HCT116 (cell line): ENCODE measurements at regions not wholly inside any gene's neighbourhood (a gene's known extent, or its start where the extent isn't known, plus 50 kb on each side); places are given as distances from the start of the nearest gene placed in this dataset.

Experiments
- ATAC-seq: fragments of 200-7000 bp; cut with Tn5 transposase; 2 replicates; pipeline ENCODE4 v1.9.1; 2020; ENCODE audit warnings: mild to moderate bottlenecking, moderate library complexity
- BruUV-seq: library from RNA; stranded (reverse); fragments of 400-500 nt; replicated peaks from 2 replicates; lab custom pipeline; 2021; lab: Mats Ljungman, UMichigan
- CTCF ChIA-PET: fragments of 300-600 bp; sonication (Branson Sonifier 250); formaldehyde crosslinking; loops from one replicate; lab custom pipeline; 2021; ENCODE audit warnings: antibody characterized with exemption; lab: Charles Lee
- POLR2A ChIA-PET: fragments of 300-600, 350-600 bp; sonication (Branson Sonifier 250); formaldehyde crosslinking; loops from one replicate; lab custom pipeline; 2021; ENCODE audit warnings: antibody characterized with exemption; lab: Charles Lee
- RAD21 ChIA-PET, 2 experiments: fragments of 300-600 bp; sonication (Branson Sonifier 250); formaldehyde crosslinking; loops; one replicate each; lab custom pipeline; 2023; ENCODE audit warnings: low total read pairs in 2 of 2; ENCODE audit not compliant: uncharacterized antibody in 2 of 2, unreplicated experiment in 2 of 2, low non-redundant PET in 1 of 2; lab: Charles Lee
- DNase-seq: peaks from one replicate; pipeline ENCODE4 v3.0.0-alpha.2; 2010; ENCODE audit warnings: low read depth, low spot score
- H2AFZ ChIP-seq: fragments of 200-600 bp; shearing (Covaris generic), sonication (generic); 2 replicates; pipeline ENCODE4 v1.6.1; 2017; ENCODE audit warnings: low read depth, mixed run types, mixed read lengths, antibody characterized with exemption, low read length; ENCODE audit not compliant: poor library complexity, severe bottlenecking
- H3K27ac ChIP-seq: 2 replicates; pipeline ENCODE4 v1.5.1; 2012; ENCODE audit warnings: low read depth, low read length
- H3K27me3 ChIP-seq: fragments of 200-600 bp; sonication (generic); 2 replicates; pipeline ENCODE4 v1.6.1; 2016; ENCODE audit warnings: mixed run types, low read length, mixed read lengths; ENCODE audit not compliant: insufficient read depth
- H3K36me3 ChIP-seq, 2 experiments: fragments of 200-500 bp in 1 of 2; fragments of 200-600 bp in 1 of 2; sonication (Bioruptor generic) in 1 of 2; sonication (generic) in 1 of 2; 2 replicates each; pipeline versions ENCODE4 v1.5.1 to v1.6.1; 2014 to 2016; ENCODE audit warnings: low read length in 2 of 2, inconsistent platforms in 1 of 2, mixed read lengths in 1 of 2, mixed run types in 1 of 2; ENCODE audit not compliant: insufficient read depth in 2 of 2, control insufficient read depth in 1 of 2
- H3K4me1 ChIP-seq, 2 experiments: fragments of 200-600 bp in 1 of 2; sonication (generic) in 1 of 2; 2 replicates each; pipeline versions ENCODE4 v1.5.1 to v1.6.1; 2012 to 2017; ENCODE audit warnings: low read length in 2 of 2, inconsistent platforms in 1 of 2, mild to moderate bottlenecking in 1 of 2, mixed read lengths in 1 of 2, mixed run types in 1 of 2, moderate library complexity in 1 of 2; ENCODE audit not compliant: insufficient read depth in 2 of 2, control insufficient read depth in 1 of 2
- H3K4me2 ChIP-seq: fragments of 200-600 bp; sonication (generic); 2 replicates; pipeline ENCODE4 v1.6.1; 2017; ENCODE audit warnings: mixed run types, low read length, mixed read lengths
- H3K4me3 ChIP-seq, 2 experiments: fragments of 200-600 bp in 1 of 2; sonication (generic) in 1 of 2; replicated peaks in 1 of 2; 2 replicates each; pipeline ENCODE4 v1.5.1; 2011 to 2016; ENCODE audit warnings: low read length in 2 of 2, control low read depth in 1 of 2, low read depth in 1 of 2, mild to moderate bottlenecking in 1 of 2, mixed read lengths in 1 of 2, mixed run types in 1 of 2
- H3K79me2 ChIP-seq: fragments of 200-600 bp; sonication (generic); 2 replicates; pipeline ENCODE4 v1.6.1; 2017; ENCODE audit warnings: mild to moderate bottlenecking, mixed run types, low read length, moderate library complexity, mixed read lengths; ENCODE audit not compliant: insufficient read depth
- H3K9ac ChIP-seq: fragments of 200-600 bp; sonication (generic); 2 replicates; pipeline ENCODE4 v1.6.1; 2016; ENCODE audit warnings: low read length, mixed read lengths
- H3K9me2 ChIP-seq: fragments of 200-600 bp; sonication (generic), shearing (Covaris generic); 2 replicates; pipeline ENCODE4 v1.6.1; 2017; ENCODE audit warnings: mixed run types, mild to moderate bottlenecking, moderate library complexity; ENCODE audit not compliant: insufficient read depth
- H3K9me3 ChIP-seq, 2 experiments: fragments of 200-500 bp in 1 of 2; fragments of 200-600 bp in 1 of 2; sonication (Bioruptor generic) in 1 of 2; sonication (generic) in 1 of 2; 2 replicates each; pipeline ENCODE4 v1.6.1; 2014 to 2017; ENCODE audit warnings: low read length in 2 of 2, mixed read lengths in 2 of 2, inconsistent platforms in 1 of 2, low read depth in 1 of 2, mild to moderate bottlenecking in 1 of 2, mixed run types in 1 of 2, moderate library complexity in 1 of 2; ENCODE audit not compliant: control insufficient read depth in 1 of 2, insufficient read depth in 1 of 2
- H4K20me1 ChIP-seq: fragments of 200-600 bp; sonication (generic), shearing (Covaris generic); 2 replicates; pipeline ENCODE4 v1.6.1; 2017; ENCODE audit warnings: mixed run types, mild to moderate bottlenecking, moderate library complexity; ENCODE audit not compliant: insufficient read depth
- ATF3 ChIP-seq: IDR thresholded peaks from 2 replicates; pipeline ENCODE4 v1.6.1; 2012
- CEBPB ChIP-seq: IDR thresholded peaks from 2 replicates; pipeline ENCODE4 v1.6.1; 2012; ENCODE audit warnings: low read depth
- CTCF ChIP-seq, 3 experiments: fragments of 200-600 bp in 1 of 3; sonication (generic) in 1 of 3; IDR thresholded peaks in 2 of 3; conservative IDR thresholded peaks in 1 of 3; 2 replicates each; pipeline ENCODE4 v1.5.1; 2012 to 2017; ENCODE audit warnings: low read depth in 2 of 3, low read length in 2 of 3, antibody characterized with exemption in 1 of 3, borderline replicate concordance in 1 of 3, control low read depth in 1 of 3, mild to moderate bottlenecking in 1 of 3, mixed read lengths in 1 of 3, mixed run types in 1 of 3, moderate library complexity in 1 of 3; ENCODE audit not compliant: insufficient read depth in 1 of 3
- EGR1 ChIP-seq: IDR thresholded peaks from 2 replicates; pipeline ENCODE4 v1.6.1; 2012; ENCODE audit warnings: low read depth
- ELF1 ChIP-seq: IDR thresholded peaks from 2 replicates; pipeline ENCODE4 v1.6.1; 2012; ENCODE audit warnings: low read depth, borderline replicate concordance
- FOSL1 ChIP-seq: IDR thresholded peaks from 2 replicates; pipeline ENCODE4 v1.6.1; 2012; ENCODE audit warnings: low read depth
- JUND ChIP-seq: IDR thresholded peaks from 2 replicates; pipeline ENCODE4 v1.6.1; 2012
- MAX ChIP-seq: IDR thresholded peaks from 2 replicates; pipeline ENCODE4 v1.6.1; 2012
- RAD21 ChIP-seq: IDR thresholded peaks from 2 replicates; pipeline ENCODE4 v1.6.1; 2012; ENCODE audit warnings: low read depth, mild to moderate bottlenecking
- SIN3A ChIP-seq: IDR thresholded peaks from 2 replicates; pipeline ENCODE4 v1.6.1; 2012; ENCODE audit warnings: low read depth
- SP1 ChIP-seq: IDR thresholded peaks from 2 replicates; pipeline ENCODE4 v1.6.1; 2012; ENCODE audit warnings: low read depth
- ZBTB33 ChIP-seq: IDR thresholded peaks from 2 replicates; pipeline ENCODE4 v1.6.1; 2011; ENCODE audit warnings: mild to moderate bottlenecking, low read length, moderate library complexity; ENCODE audit not compliant: insufficient replicate concordance; ENCODE audit errors: extremely low read depth
- ZFX ChIP-seq: fragments of 450-650 bp; IDR thresholded peaks from 2 replicates; pipeline ENCODE4 v1.6.1; 2017
- intact Hi-C: fragments of 100-400 bp; cut with micrococcal nuclease; formaldehyde crosslinking; loops from 2 replicates; pipeline ENCODE4 v1.10.0; 2022

- no peak for TF ChIP-seq MAX
Measured at GRCh38 chr1:199466961-199467360, 560.5 kb upstream of the NR5A2 start (continued).

- no TSS peak for BruUV-seq
- H3K36me3 ChIP-seq: no peaks in the 10 kb centered on the region
- H3K4me1 ChIP-seq: no peaks in the 10 kb centered on the region
- H3K27ac ChIP-seq: no peak overlapping the region
- H3K4me3 ChIP-seq: no peak overlapping the region
- no peak overlapping the region for H3K4me2 ChIP-seq
- H3K79me2 ChIP-seq: no peaks in the 10 kb centered on the region
- no peaks in the 10 kb centered on the region for H3K9me3 ChIP-seq
- TF ChIP-seq SIN3A: no peak
- TF ChIP-seq, all 23 proteins: peak for 0
- CTCF ChIA-PET: interaction anchor here (0.7 kb wide), 1 partner anchor 8 kb away, joined by 3 read pairs; no protein-coding TSS in a partner anchor
- no peak overlapping the region for H3K9ac ChIP-seq
- H3K27me3 ChIP-seq: no peaks in the 10 kb centered on the region
- intact Hi-C loops: no loop called here
- RAD21 ChIA-PET: no interaction called here
- no peak for DNase-seq
- ATAC-seq: no peak
- no peaks in the 10 kb centered on the region for H3K9me2 ChIP-seq
- no peaks in the 10 kb centered on the region for H4K20me1 ChIP-seq
- no peak overlapping the region for H2AFZ ChIP-seq
- POLR2A ChIA-PET: no interaction called here
Measured at GRCh38 chr1:199472018-199472417, 555.5 kb upstream of the NR5A2 start.

- intact Hi-C loops: no loop called here
- BruUV-seq: no TSS peak
- ATAC-seq: no peak
Measured at GRCh38 chr1:199472978-199473377, 554.5 kb upstream of the NR5A2 start.

More at GRCh38 chr1:199472978-199473377, 554.5 kb upstream of the NR5A2 start:
- DNase-seq: no peak
- Histone ChIP-seq H3K9me2 (no peaks in the 10 kb centered on the region), H3K9ac (no peak overlapping the region), H3K79me2 (no peaks in the 10 kb centered on the region), H3K27me3 (no peaks in the 10 kb centered on the region), H3K27ac (no peak overlapping the region), H4K20me1 (no peaks in the 10 kb centered on the region), H3K4me1 (no peaks in the 10 kb centered on the region), H3K36me3 (no peaks in the 10 kb centered on the region), H2AFZ (no peak overlapping the region), H3K9me3 (no peaks in the 10 kb centered on the region), H3K4me3 (no peak overlapping the region), H3K4me2 (no peak overlapping the region)
- no peak for TF ChIP-seq ZBTB33
- TF ChIP-seq CEBPB: no peak
- no peak for TF ChIP-seq SP1
- no peak for TF ChIP-seq MAX
- no peak for TF ChIP-seq JUND
- TF ChIP-seq ELF1: no peak
- no peak for TF ChIP-seq EGR1
- no peak for TF ChIP-seq FOSL1
- TF ChIP-seq CTCF (IDR thresholded peaks at IDR 0.05 in 2 of 3, conservative IDR thresholded peaks at IDR 0.05 in 1 of 3; ENCODE audit: borderline replicate concordance in 1 of 3, insufficient read depth in 1 of 3, low read depth in 2 of 3, low read length in 2 of 3): no peak
- TF ChIP-seq RAD21: no peak
- TF ChIP-seq ZFX: no peak
- TF ChIP-seq SIN3A: no peak
- TF ChIP-seq ATF3: no peak
- ChIA-PET CTCF (no interaction called here), POLR2A (no interaction called here), RAD21 (no interaction called here)
